ENCODE measurements at regions not wholly inside any gene's neighbourhood (a gene's known extent, or its start where the extent isn't known, plus 50 kb on each side); places are given as distances from the start of the nearest gene placed in this dataset.

DNA sequence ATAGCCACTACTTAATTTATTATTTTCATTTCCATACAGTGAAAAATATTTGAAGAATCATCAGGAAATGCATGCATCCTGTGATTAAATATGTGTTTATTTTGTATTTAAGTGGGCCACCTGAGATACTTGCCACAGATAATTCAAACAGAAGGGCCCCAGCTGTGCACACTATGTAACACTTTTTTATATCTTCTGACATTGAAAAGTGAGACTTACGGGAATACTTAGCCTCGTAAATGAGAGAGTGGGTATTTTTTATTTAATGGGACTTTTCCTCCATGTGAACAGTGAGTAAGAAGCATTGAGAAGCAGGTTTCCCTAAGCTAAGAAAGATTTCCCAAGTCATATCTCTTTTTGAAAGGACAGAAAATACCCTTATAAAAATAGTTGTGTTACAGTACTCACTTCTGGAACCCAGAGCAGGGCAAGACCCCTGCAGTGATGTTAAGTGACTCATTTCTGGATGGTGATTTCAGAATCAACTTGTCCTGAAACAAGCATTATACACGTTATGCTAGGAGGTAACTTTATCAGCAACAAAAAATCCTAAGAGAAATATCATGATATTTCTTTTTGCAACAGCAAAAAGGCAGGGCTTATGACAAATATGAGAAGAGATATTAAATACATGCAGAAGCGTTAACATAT, 478.1 kb upstream of the CHORDC1 start:
- no peak for TF ChIP-seq CTCF (conservative IDR thresholded peaks at IDR 0.05; ENCODE audit: low read depth, low read length)
- no peak for TF ChIP-seq EZH2 (IDR thresholded peaks at IDR 0.05; ENCODE audit: low read length, unreplicated experiment)
